ENCODE measurements at regions not wholly inside any gene's neighbourhood (a gene's known extent, or its start where the extent isn't known, plus 50 kb on each side); places are given as distances from the start of the nearest gene placed in this dataset.
"Not testable (repeated sequence)": the region's sequence is repeated elsewhere in the genome, so short reads cannot be mapped to it uniquely, and the experiment has no call there.

- no peak for DNase-seq (ENCODE audit: low read depth in 2 of 2)
These were observed 204.9 kb upstream of the PTER start for GRCh38 chr10:16231734-16232435.

- no peak for DNase-seq (ENCODE audit: low read depth in 2 of 2)
These were observed 204.4 kb upstream of the PTER start for GRCh38 chr10:16232441-16232840.

- DNase-seq (ENCODE audit: low read depth in 2 of 2): no peak
These were observed 201.9 kb upstream of the PTER start for GRCh38 chr10:16234916-16235315.

DNA sequence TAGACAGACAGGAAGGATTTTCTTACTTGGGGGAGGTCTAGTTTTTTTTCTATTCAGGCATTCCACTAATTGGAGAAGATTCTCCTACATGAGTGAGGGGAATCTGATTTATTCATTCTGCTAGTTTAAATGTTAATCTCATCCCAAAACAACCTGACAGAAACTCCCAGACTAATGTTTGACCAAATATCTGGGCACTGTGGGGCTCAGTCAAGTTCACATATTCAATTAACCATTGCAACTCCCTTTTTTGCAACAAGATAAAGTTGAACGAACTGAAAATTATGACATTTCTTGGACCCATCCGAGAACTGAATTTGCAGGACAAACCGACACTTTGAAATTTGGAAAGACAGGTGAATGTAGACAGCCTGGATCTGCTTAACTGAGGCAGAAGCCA is 194.4 kb upstream of the PTER start:
- DNase-seq (ENCODE audit: low read depth in 2 of 2): no peak

GRCh38 chr10:16242859-16243613 is 193.8 kb upstream of the PTER start:
- DNase-seq (ENCODE audit: low read depth in 2 of 2): no peak

DNA sequence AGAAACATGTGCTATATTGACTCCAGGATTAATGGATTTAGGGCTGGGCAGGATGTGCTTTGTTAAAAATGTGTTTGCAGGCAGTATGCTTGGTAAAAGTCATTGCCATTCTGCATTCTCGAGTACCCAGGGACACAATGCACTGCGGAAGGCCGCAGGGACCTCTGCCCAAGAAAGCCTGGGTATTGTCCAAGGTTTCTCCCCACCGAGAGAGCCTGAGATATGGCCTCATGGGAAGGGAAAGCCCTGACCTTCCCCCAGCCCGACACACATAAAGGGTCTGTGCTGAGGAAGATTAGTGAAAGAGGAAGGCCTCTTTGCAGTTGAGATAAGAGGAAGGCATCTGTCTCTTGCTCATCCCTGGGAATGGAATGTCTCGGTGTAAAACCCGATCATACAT is 186.7 kb upstream of the PTER start:
- not testable (repeated sequence) for DNase-seq (ENCODE audit: low read depth in 2 of 2)

GRCh38 chr10:16256336-16256735 is 180.5 kb upstream of the PTER start:
- no peak for DNase-seq (ENCODE audit: low read depth in 2 of 2)

DNA sequence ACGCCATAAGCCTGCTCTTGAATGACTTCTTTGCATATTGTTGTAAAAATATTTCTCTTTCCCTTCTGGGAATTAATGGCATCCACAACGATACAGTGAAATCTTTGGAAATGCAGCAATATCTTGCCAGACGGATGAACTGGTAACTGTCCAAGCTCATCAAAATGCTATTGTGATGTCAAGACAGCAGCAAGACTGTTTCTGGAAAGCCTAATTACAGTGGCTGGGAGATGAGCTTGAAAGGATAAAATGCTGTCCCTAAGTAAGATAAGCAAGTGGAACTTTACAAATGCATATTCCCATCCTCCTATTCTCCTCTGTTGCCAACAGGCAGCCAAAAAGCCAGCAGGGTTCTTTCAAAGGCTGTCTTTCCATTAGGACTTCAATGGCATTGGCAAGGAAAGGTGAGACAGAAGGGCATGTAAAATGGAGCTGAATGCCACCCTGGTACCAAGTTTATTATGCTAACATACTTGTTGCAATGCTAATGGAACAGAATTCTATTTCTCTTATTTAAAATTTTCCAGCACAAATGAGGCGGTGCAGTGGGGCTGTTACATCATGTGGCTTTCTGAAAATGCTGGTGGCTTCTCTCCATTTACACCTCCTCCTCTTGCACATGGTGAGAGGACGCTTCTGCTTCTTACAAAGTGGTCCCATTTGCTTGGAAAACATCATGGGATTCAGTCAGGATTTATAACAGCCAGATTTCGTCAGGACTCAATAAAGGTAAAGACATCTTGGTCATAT is 178.3 kb upstream of the PTER start:
- no peak for DNase-seq (ENCODE audit: low read depth in 2 of 2)

DNA sequence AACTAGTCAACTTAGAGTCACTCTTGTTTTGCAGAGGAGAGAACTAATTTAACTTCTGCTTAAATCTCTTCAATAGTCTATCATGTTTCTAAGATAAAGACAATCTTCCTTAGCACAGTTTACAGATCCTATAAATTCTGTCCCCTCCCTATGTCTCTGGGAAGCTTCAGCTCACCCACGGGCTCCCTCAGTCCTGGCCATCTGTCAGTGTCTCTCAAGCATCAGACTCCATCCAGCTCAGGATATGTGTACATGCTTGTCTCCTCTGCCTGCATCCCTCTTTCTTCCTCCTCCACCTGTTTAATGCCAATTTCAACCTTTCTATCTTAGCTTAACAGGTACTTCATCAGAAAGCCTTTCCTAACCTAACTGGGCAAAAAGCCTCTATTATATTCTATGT is 177.1 kb upstream of the PTER start:
- DNase-seq (ENCODE audit: low read depth in 2 of 2): no peak

- no peak for DNase-seq (ENCODE audit: low read depth in 2 of 2)
These were observed 176.4 kb upstream of the PTER start for GRCh38 chr10:16260388-16260787.

GRCh38 chr10:16271571-16271970 is 165.2 kb upstream of the PTER start:
- DNase-seq (ENCODE audit: low read depth in 2 of 2): no peak

GRCh38 chr10:16274911-16275310 is 161.9 kb upstream of the PTER start:
- DNase-seq (ENCODE audit: low read depth in 2 of 2): no peak

GRCh38 chr10:16280595-16280994 is 156.2 kb upstream of the PTER start:
- no peak for DNase-seq (ENCODE audit: low read depth in 2 of 2)

- no peak for DNase-seq (ENCODE audit: low read depth in 2 of 2)
These were observed 144.4 kb upstream of the PTER start for GRCh38 chr10:16292366-16292765.

GRCh38 chr10:16297069-16297468 is 139.7 kb upstream of the PTER start:
- no peak for DNase-seq (ENCODE audit: low read depth in 2 of 2)

DNA sequence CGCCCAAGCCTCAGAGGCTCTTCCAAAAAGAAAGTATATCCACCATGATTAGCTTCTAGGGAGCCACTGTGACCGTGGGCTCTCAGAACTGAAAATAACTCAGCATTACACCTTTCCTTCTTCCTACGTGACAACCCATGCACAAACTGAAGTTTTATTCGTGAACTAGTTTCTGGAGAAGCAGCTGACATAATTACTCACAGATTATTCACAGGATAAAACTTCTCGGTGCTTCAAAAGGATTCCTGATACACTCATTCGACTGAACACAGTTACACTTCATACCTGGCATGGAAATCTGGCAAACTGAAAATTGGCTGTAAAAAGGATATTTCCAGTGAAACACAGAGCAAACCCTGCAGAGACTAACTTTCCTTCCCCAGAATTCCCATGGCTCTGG is 139.2 kb upstream of the PTER start:
- DNase-seq (ENCODE audit: low read depth in 2 of 2): no peak

GRCh38 chr10:16304311-16304710 is 132.5 kb upstream of the PTER start:
- DNase-seq (ENCODE audit: low read depth in 2 of 2): no peak

DNA sequence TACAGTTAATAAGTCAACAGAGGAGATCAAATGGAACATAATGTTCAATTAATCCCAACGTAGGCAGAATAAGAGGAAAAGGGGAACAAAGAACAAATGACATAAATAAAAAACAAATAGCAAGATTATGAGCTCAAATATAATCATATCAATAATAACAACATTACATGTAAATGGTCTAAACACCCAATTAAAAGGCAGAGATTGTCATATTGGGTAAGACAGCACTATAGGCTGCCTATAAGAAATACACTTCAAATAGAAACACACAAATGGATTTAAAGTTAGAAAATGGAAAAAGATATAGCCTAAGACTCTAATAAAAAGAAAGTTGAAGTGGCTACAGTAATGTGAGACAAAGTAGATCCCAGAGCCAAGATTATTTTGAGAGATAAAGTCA is 126.4 kb upstream of the PTER start:
- DNase-seq (ENCODE audit: low read depth in 2 of 2): no peak

DNA sequence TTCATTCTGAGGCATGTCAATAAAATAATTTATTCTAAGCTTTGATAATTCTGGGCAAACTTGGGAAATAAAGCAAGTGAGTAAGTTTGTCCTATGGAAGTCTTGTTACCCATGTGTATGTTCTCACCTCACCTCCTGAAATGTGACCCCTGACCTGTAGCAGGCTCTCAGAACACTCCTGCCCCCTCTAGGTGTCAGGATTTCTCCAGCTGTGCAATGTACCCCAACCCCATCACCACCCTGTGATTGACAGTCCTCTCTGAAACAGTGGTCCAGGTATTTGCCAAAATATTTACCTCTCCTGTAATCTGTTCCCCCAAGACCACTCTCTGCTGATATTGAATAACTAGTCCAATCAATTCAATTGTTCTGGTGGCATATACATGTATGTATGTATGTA is 122.6 kb upstream of the PTER start:
- DNase-seq (ENCODE audit: low read depth in 2 of 2): no peak

- DNase-seq (ENCODE audit: low read depth in 2 of 2): no peak
These were observed 119.9 kb upstream of the PTER start for GRCh38 chr10:16316733-16317390.

- no peak for DNase-seq (ENCODE audit: low read depth in 2 of 2)
These were observed 95.2 kb upstream of the PTER start for GRCh38 chr10:16341637-16342036.

- no peak for DNase-seq (ENCODE audit: low read depth in 2 of 2)
These were observed 87.9 kb upstream of the PTER start for GRCh38 chr10:16348891-16349290.
